Muscle layer of duodenum (tissue), 2 donors: ENCODE measurements at regions not wholly inside any gene's neighbourhood (a gene's known extent, or its start where the extent isn't known, plus 50 kb on each side); places are given as distances from the start of the nearest gene placed in this dataset.

Experiments used
- H3K27ac ChIP-seq: one replicate; pipeline ENCODE4 v1.7.0; 2013; ENCODE audit warnings: mild to moderate bottlenecking, low read length
- H3K27me3 ChIP-seq: one replicate; pipeline ENCODE4 v1.7.0; 2013; ENCODE audit warnings: low read depth, mild to moderate bottlenecking, control low read depth, low read length
- H3K36me3 ChIP-seq, 2 donors: one replicate each; pipeline ENCODE4 v1.7.0; 2013; ENCODE audit warnings: low read length in 2 of 2, control low read depth in 1 of 2, mild to moderate bottlenecking in 1 of 2; ENCODE audit not compliant: insufficient read depth in 2 of 2, control insufficient read depth in 1 of 2
- H3K4me1 ChIP-seq, 2 donors: one replicate each; pipeline ENCODE4 v1.7.0; 2013; ENCODE audit warnings: low read length in 2 of 2, mild to moderate bottlenecking in 2 of 2, control low read depth in 1 of 2, moderate library complexity in 1 of 2; ENCODE audit not compliant: insufficient read depth in 2 of 2, control insufficient read depth in 1 of 2
- H3K4me3 ChIP-seq, 2 donors: one replicate each; pipeline ENCODE4 v1.7.0; 2013; ENCODE audit warnings: low read length in 2 of 2, low read depth in 1 of 2, mild to moderate bottlenecking in 1 of 2
- H3K9me3 ChIP-seq, 2 donors: one replicate each; pipeline ENCODE4 v1.7.0; 2013; ENCODE audit warnings: low read length in 2 of 2, control low read depth in 1 of 2, mild to moderate bottlenecking in 1 of 2; ENCODE audit not compliant: control insufficient read depth in 1 of 2
- donor health status: healthy.

DNA sequence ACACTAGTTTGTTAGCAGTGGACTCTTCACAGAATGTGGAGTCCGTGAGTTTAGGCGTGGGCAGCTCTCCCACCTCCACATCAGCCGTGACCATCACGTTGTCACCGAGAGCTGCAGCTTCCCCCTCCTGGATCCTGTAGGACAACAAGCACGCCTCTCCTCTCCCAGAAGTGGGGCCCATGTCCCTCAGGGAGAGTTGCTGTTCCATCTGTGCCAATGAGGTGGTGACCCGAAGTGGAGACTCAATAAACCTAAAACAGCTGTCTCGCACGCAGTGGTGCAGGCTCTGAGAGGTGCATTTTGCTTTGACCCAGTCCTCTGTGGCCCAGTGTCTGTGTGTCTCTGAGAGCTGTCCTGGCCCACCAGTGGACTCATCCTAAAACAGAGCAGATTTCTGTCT is 456.5 kb upstream of the SOX11 start:
- Histone ChIP-seq H3K9me3 (no peaks in the 10 kb centered on the region), H3K27ac (no peak overlapping the region), H3K4me3 (no peak overlapping the region), H3K4me1 (no peaks in the 10 kb centered on the region), H3K36me3 (no peaks in the 10 kb centered on the region), H3K27me3 (no peaks in the 10 kb centered on the region)

DNA sequence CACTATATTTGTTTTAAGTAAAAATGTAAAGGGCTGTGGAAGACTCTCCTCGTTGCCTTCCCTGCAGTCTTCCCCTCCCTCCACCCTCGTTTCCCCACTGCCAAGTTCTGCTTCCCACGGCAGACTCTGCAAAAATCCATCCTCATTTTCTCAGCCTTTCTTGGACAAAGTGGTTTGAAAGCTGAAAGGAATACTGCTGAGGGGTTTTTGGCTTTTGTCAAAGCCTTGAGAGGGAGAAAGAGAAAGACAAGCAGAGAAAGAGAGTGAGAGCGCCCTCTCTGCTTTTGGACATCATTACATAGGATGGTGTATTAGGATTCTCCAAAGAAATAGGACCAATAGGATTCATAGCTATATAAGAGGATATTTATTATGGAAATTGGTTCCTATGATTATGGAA is 455.9 kb upstream of the SOX11 start:
- Histone ChIP-seq H3K36me3 (no peaks in the 10 kb centered on the region), H3K9me3 (no peaks in the 10 kb centered on the region), H3K27me3 (no peaks in the 10 kb centered on the region), H3K27ac (no peak overlapping the region), H3K4me1 (no peaks in the 10 kb centered on the region), H3K4me3 (no peak overlapping the region)

GRCh38 chr2:5242751-5243150 is 449.4 kb upstream of the SOX11 start:
- H3K9me3 ChIP-seq = no peaks in the 10 kb centered on the region
- no peaks in the 10 kb centered on the region for H3K27me3 ChIP-seq
- H3K4me3 ChIP-seq = no peak overlapping the region
- H3K27ac ChIP-seq = no peak overlapping the region
- H3K36me3 ChIP-seq = no peaks in the 10 kb centered on the region
- H3K4me1 ChIP-seq = no peaks in the 10 kb centered on the region

- no peak overlapping the region for H3K4me3 ChIP-seq
- no peaks in the 10 kb centered on the region for H3K36me3 ChIP-seq
- no peak overlapping the region for H3K27ac ChIP-seq
- no peaks in the 10 kb centered on the region for H3K27me3 ChIP-seq
- H3K9me3 ChIP-seq = peaks cover 0 to 4% of the 10 kb centered on the region in 2 donors
- H3K4me1 ChIP-seq = no peaks in the 10 kb centered on the region
Measured at GRCh38 chr2:5250482-5250881, 441.7 kb upstream of the SOX11 start.

GRCh38 chr2:5253263-5253662 is 438.9 kb upstream of the SOX11 start:
- H3K4me3 ChIP-seq = no peak overlapping the region
- no peaks in the 10 kb centered on the region for H3K4me1 ChIP-seq
- no peaks in the 10 kb centered on the region for H3K36me3 ChIP-seq
- H3K27ac ChIP-seq = no peak overlapping the region
- no peaks in the 10 kb centered on the region for H3K27me3 ChIP-seq
- peaks cover 0 to 4% of the 10 kb centered on the region in 2 donors for H3K9me3 ChIP-seq

GRCh38 chr2:5254791-5255332 is 437.3 kb upstream of the SOX11 start:
- Histone ChIP-seq H3K27ac (no peak overlapping the region), H3K9me3 (peaks cover 0 to 6% of the 10 kb centered on the region in 2 donors)

GRCh38 chr2:5263291-5263690 is 428.9 kb upstream of the SOX11 start:
- Histone ChIP-seq H3K27me3 (no peaks in the 10 kb centered on the region), H3K36me3 (no peaks in the 10 kb centered on the region)

More at GRCh38 chr2:5254791-5255332, 437.3 kb upstream of the SOX11 start:
- H3K4me1 ChIP-seq = no peaks in the 10 kb centered on the region
- no peaks in the 10 kb centered on the region for H3K27me3 ChIP-seq
- no peak overlapping the region for H3K4me3 ChIP-seq
- no peaks in the 10 kb centered on the region for H3K36me3 ChIP-seq

DNA sequence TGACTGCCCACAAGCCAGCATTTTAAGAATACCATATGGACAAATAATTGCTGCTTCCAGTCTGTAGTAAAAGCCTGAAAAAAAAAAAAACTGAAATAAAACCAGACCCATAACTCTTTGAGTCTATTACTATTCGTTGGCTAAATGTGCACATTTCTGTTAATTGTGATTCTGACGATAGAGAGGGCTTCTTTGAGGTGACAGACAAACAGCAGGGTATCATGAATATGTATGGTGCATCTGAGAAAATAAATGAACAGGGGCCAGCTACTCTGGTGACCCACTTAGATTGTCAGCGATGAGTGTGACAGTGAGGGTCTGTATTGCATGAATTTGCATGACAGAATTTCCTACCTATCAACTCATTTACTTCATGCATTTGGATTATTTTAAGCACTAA is 427.8 kb upstream of the SOX11 start:
- Histone ChIP-seq H3K36me3 (no peaks in the 10 kb centered on the region), H3K4me1 (no peaks in the 10 kb centered on the region), H3K9me3 (peaks cover 0 to 6% of the 10 kb centered on the region in 2 donors), H3K27ac (no peak overlapping the region), H3K4me3 (no peak overlapping the region), H3K27me3 (no peaks in the 10 kb centered on the region)

More at GRCh38 chr2:5263291-5263690, 428.9 kb upstream of the SOX11 start:
- Histone ChIP-seq H3K27ac (no peak overlapping the region), H3K9me3 (peaks cover 0 to 8% of the 10 kb centered on the region in 2 donors), H3K4me3 (no peak overlapping the region), H3K4me1 (no peaks in the 10 kb centered on the region)

GRCh38 chr2:5285061-5285460 is 407.1 kb upstream of the SOX11 start:
- H3K36me3 ChIP-seq = no peaks in the 10 kb centered on the region
- no peak overlapping the region for H3K4me3 ChIP-seq
- no peaks in the 10 kb centered on the region for H3K9me3 ChIP-seq
- peaks cover 0 to 11% of the 10 kb centered on the region in 2 donors for H3K4me1 ChIP-seq
- no peaks in the 10 kb centered on the region for H3K27me3 ChIP-seq
- H3K27ac ChIP-seq = no peak overlapping the region

GRCh38 chr2:5285872-5286769 is 406.1 kb upstream of the SOX11 start:
- H3K27me3 ChIP-seq = no peaks in the 10 kb centered on the region
- no peaks in the 10 kb centered on the region for H3K9me3 ChIP-seq
- H3K4me3 ChIP-seq = no peak overlapping the region
- no peaks in the 10 kb centered on the region for H3K36me3 ChIP-seq
- no peak overlapping the region for H3K27ac ChIP-seq
- peaks cover 0 to 11% of the 10 kb centered on the region in 2 donors for H3K4me1 ChIP-seq

- H3K36me3 ChIP-seq = no peaks in the 10 kb centered on the region
- H3K4me3 ChIP-seq = no peak overlapping the region
- no peaks in the 10 kb centered on the region for H3K27me3 ChIP-seq
- peaks cover 0 to 11% of the 10 kb centered on the region in 2 donors for H3K4me1 ChIP-seq
- H3K9me3 ChIP-seq = no peaks in the 10 kb centered on the region
- no peak overlapping the region for H3K27ac ChIP-seq
Measured at GRCh38 chr2:5287558-5288334, 404.4 kb upstream of the SOX11 start.
